ENCODE measurements at regions not wholly inside any gene's neighbourhood (a gene's known extent, or its start where the extent isn't known, plus 50 kb on each side); places are given as distances from the start of the nearest gene placed in this dataset.

- intact Hi-C loops (cut with DNase I, micrococcal nuclease), result no loop called here
- no peak for DNase-seq
- no peak for ATAC-seq
These were observed 690.2 kb upstream of the DPPA4 start for GRCh38 chr3:110027446-110028080.

GRCh38 chr3:110031975-110032374 is 694.6 kb upstream of the DPPA4 start:
- intact Hi-C loops (cut with DNase I, micrococcal nuclease), result no loop called here
- DNase-seq (no peak), ATAC-seq (no peak)

- no peak for DNase-seq
- ATAC-seq, result no peak
- intact Hi-C loops (cut with DNase I, micrococcal nuclease), result no loop called here
These were observed 722.1 kb upstream of the DPPA4 start for GRCh38 chr3:110059431-110059830.

- intact Hi-C loops (cut with DNase I, micrococcal nuclease), result no loop called here
- ATAC-seq, result no peak
- no peak for DNase-seq
These were observed 725.4 kb upstream of the DPPA4 start for GRCh38 chr3:110062716-110063115.

GRCh38 chr3:110063178-110063577 is 725.8 kb upstream of the DPPA4 start:
- DNase-seq (no peak), ATAC-seq (no peak)
- intact Hi-C loops (cut with DNase I, micrococcal nuclease), result no loop called here

GRCh38 chr3:110066206-110066605 is 728.9 kb upstream of the DPPA4 start:
- DNase-seq (no peak), ATAC-seq (no peak)
- intact Hi-C loops (cut with DNase I, micrococcal nuclease), result no loop called here

- intact Hi-C loops (cut with DNase I, micrococcal nuclease), result no loop called here
- ATAC-seq, result no peak
- DNase-seq, result no peak
These were observed 730.2 kb upstream of the DPPA4 start for GRCh38 chr3:110067527-110067926.

- intact Hi-C loops (cut with DNase I, micrococcal nuclease), result no loop called here
- no peak for ATAC-seq
- no peak for DNase-seq
These were observed 732.4 kb upstream of the DPPA4 start for GRCh38 chr3:110069761-110070160.

- intact Hi-C loops (cut with DNase I, micrococcal nuclease), result no loop called here
- ATAC-seq, result no peak
- no peak for DNase-seq
These were observed 733.0 kb upstream of the DPPA4 start for GRCh38 chr3:110070161-110070916.

- ATAC-seq (no peak), DNase-seq (no peak)
- intact Hi-C loops (cut with DNase I, micrococcal nuclease), result no loop called here
These were observed 736.7 kb upstream of the DPPA4 start for GRCh38 chr3:110074095-110074494.

- intact Hi-C loops (cut with DNase I, micrococcal nuclease), result no loop called here
- DNase-seq (no peak), ATAC-seq (no peak)
These were observed 739.7 kb upstream of the DPPA4 start for GRCh38 chr3:110077093-110077492.

- intact Hi-C loops (cut with DNase I, micrococcal nuclease), result no loop called here
- ATAC-seq (no peak), DNase-seq (no peak)
These were observed 756.1 kb upstream of the DPPA4 start for GRCh38 chr3:110093411-110093810.

- ATAC-seq (no peak), DNase-seq (no peak)
- intact Hi-C loops (cut with DNase I, micrococcal nuclease), result no loop called here
These were observed 756.6 kb upstream of the DPPA4 start for GRCh38 chr3:110093812-110094401.

GRCh38 chr3:110099711-110100110 is 762.4 kb upstream of the DPPA4 start:
- no peak for DNase-seq
- no peak for ATAC-seq
- intact Hi-C loops (cut with DNase I, micrococcal nuclease), result no loop called here

- ATAC-seq, result no peak
- intact Hi-C loops (cut with DNase I, micrococcal nuclease), result no loop called here
These were observed 764.0 kb upstream of the DPPA4 start for GRCh38 chr3:110101361-110101760.

GRCh38 chr3:110106805-110107204 is 769.5 kb upstream of the DPPA4 start:
- intact Hi-C loops (cut with DNase I, micrococcal nuclease), result no loop called here
- DNase-seq, result no peak

More at GRCh38 chr3:110101361-110101760, 764.0 kb upstream of the DPPA4 start:
- no peak for DNase-seq

GRCh38 chr3:110123946-110124345 is 786.6 kb upstream of the DPPA4 start:
- no peak for ATAC-seq
- DNase-seq, result no peak
- intact Hi-C loops (cut with DNase I, micrococcal nuclease), result no loop called here

More at GRCh38 chr3:110106805-110107204, 769.5 kb upstream of the DPPA4 start:
- no peak for ATAC-seq

- intact Hi-C loops (cut with DNase I, micrococcal nuclease), result no loop called here
- ATAC-seq, result no peak
- no peak for DNase-seq
These were observed 788.7 kb upstream of the DPPA4 start for GRCh38 chr3:110126065-110126464.

- DNase-seq, result no peak
- no peak for ATAC-seq
- intact Hi-C loops (cut with DNase I, micrococcal nuclease), result no loop called here
These were observed 796.6 kb upstream of the DPPA4 start for GRCh38 chr3:110133971-110134370.

- DNase-seq (no peak), ATAC-seq (no peak)
- intact Hi-C loops (cut with DNase I, micrococcal nuclease), result no loop called here
These were observed 801.7 kb upstream of the DPPA4 start for GRCh38 chr3:110139048-110139447.
